ENCODE measurements at regions not wholly inside any gene's neighbourhood (a gene's known extent, or its start where the extent isn't known, plus 50 kb on each side); places are given as distances from the start of the nearest gene placed in this dataset.
A peak's percentile ranks its signal among the peaks of the same experiment; 100 is the strongest.

- no peak for DNase-seq
These were observed 51.8 kb upstream of the CASZ1 start for GRCh38 chr1:10848109-10848684.

- DNase-seq: no peak
These were observed 53.6 kb upstream of the CASZ1 start for GRCh38 chr1:10850026-10850425.

GRCh38 chr1:10851024-10852013, 54.9 kb upstream of the CASZ1 start:
- DNase-seq: no peak

- no peak for DNase-seq
These were observed 55.6 kb upstream of the CASZ1 start for GRCh38 chr1:10852018-10852417.

DNA sequence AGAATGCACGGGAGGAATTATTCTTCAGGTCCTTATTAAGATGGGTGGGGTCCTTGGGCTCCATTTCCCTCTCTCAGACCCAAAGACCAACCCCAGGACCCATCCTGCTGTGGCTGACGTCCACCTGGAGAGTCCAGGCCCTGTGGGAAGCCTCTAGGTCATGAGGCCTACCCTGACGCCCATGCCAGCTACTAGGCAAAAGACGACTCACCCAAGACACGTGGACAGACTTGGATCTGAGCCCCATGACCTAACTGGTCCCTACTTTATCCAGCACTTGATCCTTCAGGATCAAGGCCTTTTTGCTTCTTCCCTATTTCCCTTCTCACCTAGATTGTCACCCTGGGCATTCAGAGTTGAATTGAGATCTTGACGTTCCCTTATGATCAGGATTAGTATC, 56.0 kb upstream of the CASZ1 start:
- no peak for DNase-seq

DNA sequence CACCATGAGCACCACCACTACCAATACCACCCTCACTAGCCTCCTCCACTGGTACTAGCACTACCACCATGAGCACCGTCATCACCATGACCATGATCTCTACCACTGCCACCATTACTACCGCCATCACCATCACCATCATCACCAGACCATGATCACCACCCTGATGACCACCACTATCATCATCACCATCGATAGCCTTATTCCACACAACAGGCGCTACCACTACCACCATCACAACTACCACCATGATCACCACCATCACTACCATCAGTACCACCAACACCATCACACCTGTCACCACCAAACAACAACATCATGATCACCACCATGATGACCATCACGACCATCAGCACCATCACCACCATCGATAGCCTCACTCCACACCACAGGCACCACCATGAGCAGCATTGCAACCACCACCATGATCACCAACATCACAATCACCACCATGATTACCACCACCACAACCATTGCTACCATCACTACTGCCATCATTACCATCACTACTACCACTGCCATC, 56.6 kb upstream of the CASZ1 start:
- DNase-seq: no peak

GRCh38 chr1:10853701-10854100, 57.3 kb upstream of the CASZ1 start:
- no peak for DNase-seq

GRCh38 chr1:10854856-10855459, 58.5 kb upstream of the CASZ1 start:
- no peak for DNase-seq

GRCh38 chr1:10856176-10856683, 59.8 kb upstream of the CASZ1 start:
- peak; percentile 43 for DNase-seq

DNA sequence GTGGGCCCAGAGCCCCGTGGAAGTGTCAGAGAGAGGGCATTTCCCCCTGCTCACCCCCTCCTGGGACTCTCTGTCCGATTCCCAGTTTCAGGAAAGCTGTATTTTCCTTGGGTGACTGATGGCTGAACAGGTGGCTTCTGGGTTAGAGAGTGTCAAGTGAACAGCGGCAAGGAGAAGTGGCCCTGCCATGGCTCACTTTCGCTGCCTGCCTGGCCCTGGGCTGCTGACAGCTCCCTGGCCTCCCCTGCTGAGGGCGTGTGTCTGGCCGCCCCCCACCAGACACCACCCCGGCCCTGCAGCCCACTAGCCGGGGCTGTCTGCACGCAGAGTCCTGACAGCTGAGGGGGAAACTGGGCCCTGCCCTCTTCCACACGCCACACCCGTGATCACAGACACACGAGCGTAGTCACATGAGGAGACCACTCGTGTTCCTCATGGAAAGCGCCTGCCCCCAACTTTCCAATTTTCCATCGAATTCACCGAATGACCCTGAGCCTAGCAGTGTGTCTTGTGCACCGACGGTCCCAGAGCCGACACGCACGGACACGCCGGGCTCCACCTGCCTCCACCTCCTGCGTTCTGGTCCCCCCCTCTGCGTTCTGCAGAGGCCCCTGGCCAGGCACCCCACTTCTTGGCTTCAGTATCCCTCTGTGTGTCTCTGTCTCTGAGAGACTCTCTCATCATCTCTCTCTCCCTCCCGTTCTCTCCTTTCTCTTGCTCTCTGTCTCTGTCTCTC, 60.6 kb upstream of the CASZ1 start:
- DNase-seq: peak; percentile 42

DNA sequence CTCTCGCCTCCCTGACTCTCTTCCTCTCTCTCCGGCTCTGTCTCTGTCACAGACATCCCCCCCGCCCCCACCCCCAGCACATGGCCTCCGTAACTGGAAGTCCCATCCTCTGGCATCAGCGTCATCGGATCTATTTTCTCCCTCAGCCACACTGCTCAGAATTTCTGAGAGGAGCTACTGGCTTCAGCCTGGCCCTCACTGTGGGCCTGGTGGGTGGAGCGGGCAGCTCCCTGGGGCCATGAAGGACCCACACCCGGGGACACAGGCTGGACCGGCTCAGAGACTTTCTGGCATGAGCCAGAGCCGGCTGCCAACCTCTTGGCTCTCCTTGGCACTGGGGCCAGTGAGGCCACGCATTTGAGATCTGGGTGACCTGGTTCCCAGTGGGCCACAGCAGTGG, 61.2 kb upstream of the CASZ1 start:
- DNase-seq: peak; percentile 40

DNA sequence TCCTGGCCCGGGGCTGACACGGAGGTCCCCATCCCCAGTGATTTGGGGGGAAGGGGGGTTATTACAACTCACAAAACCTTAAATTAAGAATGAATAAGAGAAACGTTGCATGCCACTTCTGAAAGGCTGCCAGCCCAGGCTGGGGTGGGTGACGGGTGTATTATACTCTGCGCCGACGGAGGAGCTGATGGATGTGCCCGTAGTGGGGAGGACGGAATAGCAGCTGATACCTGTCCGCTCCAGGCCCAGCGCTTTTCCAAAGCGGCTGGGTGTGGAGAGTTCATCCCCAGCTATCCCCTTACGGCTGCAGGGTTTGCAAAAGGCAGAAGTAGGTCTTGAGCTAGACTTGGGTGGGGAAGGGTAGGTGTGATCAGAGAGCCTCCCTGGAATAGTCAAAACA, 63.8 kb upstream of the CASZ1 start:
- DNase-seq: no peak

GRCh38 chr1:10860682-10861081, 64.2 kb upstream of the CASZ1 start:
- DNase-seq: no peak

DNA sequence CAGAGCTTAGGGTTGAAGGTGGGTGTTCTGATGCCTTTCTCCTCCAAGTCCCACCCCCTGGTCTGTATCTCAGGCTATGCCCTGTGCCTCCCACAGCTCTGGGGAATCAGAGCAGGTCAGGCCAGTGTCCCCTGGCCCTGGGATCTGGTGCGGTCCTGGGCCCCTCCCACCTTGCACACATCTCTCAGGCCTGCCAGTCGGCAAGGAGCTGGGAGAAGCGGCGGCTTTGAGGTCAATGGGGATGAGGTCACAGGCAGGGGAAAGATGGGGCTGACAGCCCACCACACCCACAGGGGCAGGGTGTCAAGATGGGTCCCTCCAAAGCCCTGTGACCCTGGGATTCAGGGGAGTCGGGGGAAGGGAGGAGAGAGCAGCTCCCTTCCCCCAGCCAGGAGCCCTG, 65.4 kb upstream of the CASZ1 start:
- DNase-seq: no peak

- no peak for DNase-seq
These were observed 66.4 kb upstream of the CASZ1 start for GRCh38 chr1:10862743-10863335.

- DNase-seq: no peak
These were observed 67.4 kb upstream of the CASZ1 start for GRCh38 chr1:10863886-10864285.

- no peak for DNase-seq
These were observed 68.3 kb upstream of the CASZ1 start for GRCh38 chr1:10864776-10865175.

GRCh38 chr1:10865518-10866320, 69.3 kb upstream of the CASZ1 start:
- DNase-seq: no peak

DNA sequence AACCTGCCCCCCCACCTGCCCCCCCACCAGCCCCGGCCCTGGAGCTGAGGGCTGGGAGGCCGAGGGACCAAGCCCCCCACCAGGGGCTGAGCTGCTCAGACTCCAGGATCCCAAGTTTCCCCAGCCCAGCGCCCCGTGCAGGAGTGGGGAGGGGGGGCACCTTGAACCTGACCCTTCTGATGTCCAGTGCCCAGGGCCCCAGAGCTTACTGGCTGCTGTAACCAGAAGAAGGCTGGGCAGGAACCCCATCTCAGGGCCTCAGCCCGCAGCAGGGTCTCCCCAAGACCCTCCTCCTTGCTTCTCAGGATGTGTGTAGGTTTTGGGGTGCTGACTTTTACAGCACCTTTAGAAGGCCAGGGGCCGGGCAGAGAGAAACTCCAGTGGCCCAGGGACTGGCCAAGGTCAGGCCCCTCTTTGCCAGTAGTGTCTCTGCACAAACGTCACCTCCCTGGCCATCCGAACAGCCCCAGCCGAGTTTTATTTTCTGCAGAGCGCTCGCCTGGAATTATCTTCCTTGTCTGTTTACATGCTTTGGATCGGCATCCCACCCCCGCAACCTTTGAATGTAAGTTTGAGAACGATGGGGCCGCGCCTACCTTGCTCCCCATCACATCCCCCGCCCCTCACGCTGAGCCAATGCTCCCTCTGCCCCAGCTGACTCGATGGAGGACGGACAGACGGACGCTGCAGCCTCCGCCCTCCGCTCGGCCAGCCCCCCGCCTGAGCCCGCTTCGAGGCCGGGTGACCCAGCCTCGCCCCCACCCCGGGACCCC, 70.1 kb upstream of the CASZ1 start:
- peak; percentile 41 for DNase-seq

DNA sequence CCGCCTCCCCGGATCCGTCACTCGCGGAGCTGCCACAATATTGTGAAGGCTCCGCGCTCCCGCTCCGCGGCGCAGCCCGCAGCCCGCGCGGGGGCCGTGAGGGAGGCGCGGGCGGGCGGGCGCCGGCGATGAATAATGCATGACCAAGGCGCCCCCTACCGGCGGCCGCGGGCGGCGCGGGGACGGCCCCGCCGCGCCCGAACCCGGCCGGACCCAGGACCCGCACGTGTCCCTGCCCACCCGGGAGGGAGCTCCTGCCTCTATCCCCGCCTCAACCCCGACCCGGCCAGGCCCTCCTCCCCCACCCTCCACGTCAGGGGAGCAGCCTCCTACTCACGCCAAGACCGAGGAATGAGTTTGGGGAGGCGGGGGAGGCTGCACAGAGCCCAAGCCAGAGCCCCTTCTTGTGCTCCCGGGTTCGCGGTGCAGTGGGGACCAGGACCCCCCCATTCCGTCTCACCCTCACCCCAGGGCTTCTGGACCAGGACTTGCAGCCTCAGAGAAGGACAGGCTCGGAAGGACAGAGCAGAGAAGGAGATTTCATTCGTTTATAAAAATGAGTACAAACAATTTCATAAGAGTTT, 70.8 kb upstream of the CASZ1 start:
- DNase-seq: peak; percentile 68

Measured in femur (tissue), 1 donor.